Ureter (tissue), 1 donor: ENCODE measurements at regions not wholly inside any gene's neighbourhood (a gene's known extent, or its start where the extent isn't known, plus 50 kb on each side); places are given as distances from the start of the nearest gene placed in this dataset.

Experiments
- DNase-seq: peaks from one replicate; pipeline ENCODE4 v3.0.0-alpha.2; 2020; ENCODE audit warnings: low spot score
- donor health status: DM: yes; HTN: yes; CAD: no.

GRCh38 chr13:104779311-104779993, 1713.2 kb upstream of the SLC10A2 start:
- no peak for DNase-seq

DNA sequence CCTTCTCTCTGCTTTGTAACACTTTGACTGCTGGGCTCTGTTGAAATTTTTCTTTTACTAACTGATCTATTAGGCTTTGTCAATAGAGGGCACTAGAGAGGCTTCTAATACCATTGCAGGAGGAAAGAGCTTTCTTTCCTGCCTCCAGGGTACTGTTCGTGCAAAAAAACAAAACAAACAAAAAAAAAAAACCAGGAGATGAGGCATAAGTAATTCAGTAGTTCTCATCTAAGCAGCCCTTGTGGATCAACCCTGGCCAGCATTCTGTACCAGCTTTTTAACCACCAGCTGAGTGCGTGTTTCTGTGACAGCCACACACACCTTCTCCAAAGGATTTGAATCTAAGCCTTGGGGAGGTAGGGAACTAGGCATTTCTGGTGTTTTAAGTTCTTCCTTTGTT, 1707.6 kb upstream of the SLC10A2 start:
- no peak for DNase-seq

DNA sequence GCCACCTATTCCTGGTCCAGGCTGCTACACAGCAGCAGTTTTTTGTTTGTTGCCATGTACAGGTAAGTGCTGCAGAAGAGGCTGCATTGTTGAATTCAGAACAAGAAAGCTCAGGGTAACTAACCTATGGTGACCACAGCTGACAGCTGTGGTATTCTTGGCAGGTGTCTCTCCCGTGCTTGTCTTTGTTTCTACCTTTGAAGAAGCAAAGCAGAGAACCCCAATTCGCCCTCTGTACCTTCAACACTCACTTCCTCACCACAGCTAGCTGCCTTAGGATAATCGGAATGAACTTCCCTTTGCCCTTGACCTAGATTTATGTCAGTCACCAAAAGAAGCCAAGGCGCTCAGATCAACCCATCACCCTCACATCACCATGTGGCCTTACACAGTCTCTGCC, 1703.3 kb upstream of the SLC10A2 start:
- no peak for DNase-seq

- DNase-seq = no peak
Observed at GRCh38 chr13:104766319-104766718, 1700.1 kb upstream of the SLC10A2 start.

- DNase-seq = no peak
Observed at GRCh38 chr13:104764600-104764999, 1698.4 kb upstream of the SLC10A2 start.

GRCh38 chr13:104759069-104759468, 1692.9 kb upstream of the SLC10A2 start:
- no peak for DNase-seq

DNA sequence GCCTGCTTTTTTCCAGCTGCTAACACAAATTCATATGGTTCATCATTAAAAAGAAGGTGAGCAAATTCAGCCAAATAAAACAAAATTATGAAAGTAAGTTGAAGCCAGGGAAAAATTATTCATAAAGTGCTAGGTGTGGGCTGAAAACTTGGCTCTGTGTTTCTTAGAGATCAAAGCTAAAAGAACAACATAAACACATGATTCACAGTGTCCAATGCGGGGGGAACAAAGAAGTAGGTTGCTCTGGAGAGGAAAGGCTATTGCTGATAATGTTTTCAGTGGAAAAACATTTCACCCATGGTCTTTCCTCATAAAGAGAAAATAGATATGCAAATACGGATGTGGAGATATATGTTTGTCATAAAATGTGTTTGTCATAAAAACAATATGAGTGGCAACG, 1691.5 kb upstream of the SLC10A2 start:
- DNase-seq = no peak

DNA sequence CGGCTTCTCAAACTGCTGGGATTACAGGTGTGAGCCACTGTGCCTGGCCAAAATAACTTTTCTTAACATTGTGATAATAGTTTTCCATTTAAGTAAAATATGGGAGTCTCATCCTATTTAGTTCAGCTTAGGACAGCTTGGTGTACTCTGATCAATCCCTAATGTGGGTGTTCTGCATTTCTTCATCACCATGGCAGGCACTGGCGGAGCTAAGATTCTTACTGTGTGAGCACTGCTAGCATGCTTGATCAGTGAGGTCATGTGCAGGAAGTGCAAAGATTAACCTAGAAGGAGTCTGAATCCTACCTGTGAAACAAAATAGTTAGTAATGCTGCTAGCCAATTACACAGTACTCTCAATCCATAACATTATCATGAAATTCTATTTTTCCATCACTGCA, 1684.2 kb upstream of the SLC10A2 start:
- no peak for DNase-seq

DNA sequence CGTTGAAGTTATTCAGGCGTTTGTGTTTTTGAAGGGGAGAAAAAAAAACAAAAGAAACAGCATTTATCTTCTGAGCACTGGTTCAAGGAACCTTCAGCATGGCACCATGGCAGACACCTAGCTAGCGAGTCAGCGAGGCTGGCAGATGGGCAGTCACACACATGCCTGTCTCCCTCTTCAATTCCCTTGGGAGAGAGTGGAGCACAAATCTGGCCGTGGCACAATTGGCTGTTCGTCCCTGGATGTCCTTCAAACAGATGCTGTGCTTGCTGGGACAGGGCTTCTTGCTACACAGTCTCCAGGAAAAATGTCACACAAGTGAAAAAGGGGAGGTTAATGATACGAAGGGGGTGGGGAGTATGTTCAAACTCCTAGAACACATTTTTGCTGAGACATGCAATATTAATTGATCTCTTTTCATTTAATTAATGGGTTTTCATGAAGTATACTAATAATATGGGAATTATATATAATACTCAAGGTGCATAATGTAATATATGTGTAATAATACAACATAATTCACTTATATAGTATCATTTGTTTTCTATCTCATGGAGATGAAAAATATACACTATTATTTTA, 1674.5 kb upstream of the SLC10A2 start:
- no peak for DNase-seq

DNA sequence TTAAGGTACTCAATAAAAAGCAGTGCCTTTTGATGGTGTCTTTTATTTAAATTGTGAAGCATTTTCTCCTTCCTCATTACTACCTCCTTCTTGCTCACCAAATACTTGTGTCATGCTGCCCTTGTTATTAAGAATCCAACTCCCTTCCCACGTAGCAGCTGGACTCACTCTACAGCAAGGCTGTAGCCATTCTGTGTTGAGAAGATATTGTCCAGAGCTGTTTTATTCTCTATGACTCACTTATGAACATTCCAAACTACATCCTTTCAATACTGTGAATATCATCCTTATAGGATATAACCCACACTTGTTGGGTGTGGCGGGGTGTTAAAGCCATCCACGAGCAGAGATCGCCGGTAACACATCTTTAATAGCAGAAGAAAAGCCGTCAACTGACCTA, 1671.5 kb upstream of the SLC10A2 start:
- no peak for DNase-seq

- DNase-seq = no peak
Observed at GRCh38 chr13:104733427-104733826, 1667.2 kb upstream of the SLC10A2 start.

- no peak for DNase-seq
Observed at GRCh38 chr13:104715111-104715510, 1648.9 kb upstream of the SLC10A2 start.

GRCh38 chr13:104705031-104705750, 1639.0 kb upstream of the SLC10A2 start:
- DNase-seq = no peak

- DNase-seq = no peak
Observed at GRCh38 chr13:104701591-104701990, 1635.4 kb upstream of the SLC10A2 start.

- DNase-seq = no peak
Observed at GRCh38 chr13:104694397-104694796, 1628.2 kb upstream of the SLC10A2 start.

GRCh38 chr13:104693126-104693525, 1626.9 kb upstream of the SLC10A2 start:
- no peak for DNase-seq

DNA sequence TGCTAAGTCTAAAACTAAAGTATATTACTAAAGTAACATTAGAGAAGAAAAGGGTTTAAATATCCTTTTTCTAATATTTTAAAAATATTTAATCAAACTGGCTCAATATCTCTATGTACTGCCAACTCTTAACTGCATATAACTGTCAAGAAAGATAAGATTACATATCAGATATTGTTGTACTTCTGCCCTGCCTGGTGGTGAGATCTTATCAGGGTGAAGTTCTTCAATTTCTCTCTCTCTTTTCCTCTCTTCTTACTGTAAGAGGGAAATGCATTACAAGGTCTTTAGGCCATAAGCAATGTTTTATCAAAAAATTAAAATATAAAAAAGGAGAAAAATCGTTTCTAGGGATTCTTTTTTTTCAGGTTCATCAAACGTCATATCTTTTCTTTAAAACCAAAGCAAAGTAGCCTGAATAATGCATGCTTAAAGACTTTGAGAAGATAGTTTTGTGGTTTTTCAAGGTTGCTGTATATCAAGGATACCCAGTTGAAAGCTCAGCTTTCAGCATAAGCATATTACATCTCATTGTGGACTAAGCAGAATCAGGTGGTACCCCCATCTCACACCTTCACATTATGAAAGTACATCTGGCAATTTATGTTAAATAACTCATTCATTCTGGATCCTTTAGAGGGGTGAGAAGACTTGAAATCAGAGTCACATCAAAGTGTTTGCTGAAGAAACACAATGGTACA, 1625.7 kb upstream of the SLC10A2 start:
- no peak for DNase-seq

GRCh38 chr13:104686484-104686883, 1620.3 kb upstream of the SLC10A2 start:
- no peak for DNase-seq

- DNase-seq = no peak
Observed at GRCh38 chr13:104683789-104684188, 1617.6 kb upstream of the SLC10A2 start.

DNA sequence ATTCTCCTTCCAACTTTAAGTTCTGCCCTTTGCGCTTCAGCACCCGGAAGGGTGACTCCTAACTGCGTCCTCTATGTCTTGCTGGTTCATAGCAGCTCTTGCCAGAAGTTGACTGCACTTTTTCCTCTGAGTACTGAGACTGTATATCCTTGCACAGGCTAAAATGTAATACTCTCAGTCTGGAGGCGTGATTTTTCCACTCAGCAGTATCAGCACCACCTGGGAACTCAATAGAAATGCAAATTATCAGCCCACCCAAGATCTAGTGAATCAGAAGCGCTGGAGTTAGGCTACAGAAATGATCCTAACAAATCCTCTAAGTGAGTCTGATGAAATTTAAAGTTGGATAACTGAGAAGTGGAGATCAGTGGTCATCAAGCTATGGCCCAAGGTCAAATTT, 1611.9 kb upstream of the SLC10A2 start:
- no peak for DNase-seq

- no peak for DNase-seq
Observed at GRCh38 chr13:104671901-104672300, 1605.7 kb upstream of the SLC10A2 start.

- DNase-seq = no peak
Observed at GRCh38 chr13:104657196-104657595, 1591.0 kb upstream of the SLC10A2 start.

DNA sequence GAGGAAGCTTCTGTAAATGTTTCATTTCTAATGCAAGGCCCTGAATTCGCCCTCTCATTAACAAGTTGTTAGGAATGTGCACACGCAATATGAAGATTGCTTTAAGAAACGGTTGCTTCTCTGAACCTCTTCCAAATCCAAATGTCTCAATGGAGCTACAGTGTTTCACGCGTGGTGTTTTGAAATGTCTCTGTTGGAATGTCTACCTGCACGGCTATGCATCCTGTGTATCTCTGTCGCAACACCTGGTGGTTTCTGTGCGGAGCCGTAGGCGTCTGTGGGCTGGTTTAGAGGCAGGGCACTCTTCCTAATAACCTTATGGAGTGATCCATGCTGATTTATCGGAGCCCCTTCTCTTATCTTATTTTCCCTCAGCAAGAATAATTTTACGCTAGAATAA, 1584.2 kb upstream of the SLC10A2 start:
- no peak for DNase-seq
